Karpas-422 (cell line): ENCODE measurements at regions not wholly inside any gene's neighbourhood (a gene's known extent, or its start where the extent isn't known, plus 50 kb on each side); places are given as distances from the start of the nearest gene placed in this dataset.
"Not testable (repeated sequence)": the region's sequence is repeated elsewhere in the genome, so short reads cannot be mapped to it uniquely, and the experiment has no call there.

Experiments
- DNase-seq: peaks from one replicate; pipeline ENCODE4 v3.0.0-alpha.2; 2015
- H2AFZ ChIP-seq: fragments of 200-600 bp; sonication (generic); 2 replicates; pipeline ENCODE4 v1.6.1; 2014; ENCODE audit warnings: antibody characterized with exemption, low read length, mixed read lengths
- H3K27ac ChIP-seq: fragments of 200-600 bp; sonication (generic); 2 replicates; pipeline ENCODE4 v1.5.1; 2014; ENCODE audit warnings: mild to moderate bottlenecking, low read length, moderate library complexity
- H3K27me3 ChIP-seq: fragments of 200-600 bp; sonication (generic); 2 replicates; pipeline ENCODE4 v1.6.1; 2014; ENCODE audit warnings: low read length, mixed read lengths
- H3K36me3 ChIP-seq: fragments of 200-600 bp; sonication (generic); 2 replicates; pipeline ENCODE4 v1.6.1; 2014; ENCODE audit warnings: low read length, mixed read lengths; ENCODE audit not compliant: insufficient read depth
- H3K4me1 ChIP-seq: fragments of 200-600 bp; sonication (generic); 2 replicates; pipeline ENCODE4 v1.6.1; 2014; ENCODE audit warnings: mild to moderate bottlenecking, low read length, mixed read lengths
- H3K4me2 ChIP-seq: fragments of 200-600 bp; sonication (generic); 2 replicates; pipeline ENCODE4 v1.6.1; 2014; ENCODE audit warnings: low read length, low read depth, mild to moderate bottlenecking; ENCODE audit not compliant: poor library complexity, severe bottlenecking
- H3K4me3 ChIP-seq: fragments of 200-600 bp; sonication (generic); 2 replicates; pipeline ENCODE4 v1.5.1; 2014; ENCODE audit warnings: mild to moderate bottlenecking, antibody characterized with exemption, low read length, mixed read lengths
- H3K79me2 ChIP-seq: fragments of 200-600 bp; sonication (generic); 2 replicates; pipeline ENCODE4 v1.6.1; 2014; ENCODE audit warnings: mild to moderate bottlenecking, low read length, mixed read lengths
- H3K9ac ChIP-seq: fragments of 200-600 bp; sonication (generic); 2 replicates; pipeline ENCODE4 v1.6.0; 2014; ENCODE audit warnings: low read length
- H3K9me2 ChIP-seq: fragments of 200-600 bp; sonication (generic), shearing (Covaris generic); replicated peaks from 2 replicates; pipeline ENCODE4 v1.6.0; 2014; ENCODE audit warnings: mild to moderate bottlenecking, low read length, moderate library complexity; ENCODE audit not compliant: insufficient read depth
- H3K9me3 ChIP-seq: fragments of 300-700, 200-600 bp; sonication (generic); 2 replicates; pipeline ENCODE4 v1.6.1; 2014; ENCODE audit warnings: low read length, mixed read lengths
- H4K20me1 ChIP-seq: fragments of 200-600 bp; sonication (generic); 2 replicates; pipeline ENCODE4 v1.6.1; 2014; ENCODE audit warnings: mild to moderate bottlenecking, antibody characterized with exemption, low read length, low read depth; ENCODE audit not compliant: insufficient read depth

DNA sequence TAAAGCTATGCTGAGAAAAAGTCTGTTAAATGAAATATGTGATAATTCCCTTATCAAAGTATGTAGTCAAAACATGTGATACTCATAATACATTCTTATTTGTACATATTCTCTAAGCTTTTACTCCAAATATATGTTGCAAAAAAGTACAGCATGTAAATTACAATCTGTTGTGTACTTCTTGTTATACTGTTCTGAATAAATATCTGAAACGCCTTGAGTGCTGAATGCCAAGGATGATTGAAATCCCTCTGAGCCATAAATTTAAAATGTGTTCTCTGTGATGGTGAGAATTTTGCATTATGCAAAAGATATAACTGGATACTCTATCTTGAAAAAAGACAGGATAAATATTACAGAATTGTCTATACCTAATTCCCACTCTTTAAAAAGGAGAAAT, 1128.0 kb downstream of the STPG2 start:
- no peak overlapping the region for H3K27ac ChIP-seq
- H3K27me3 ChIP-seq = no peaks in the 10 kb centered on the region
- H3K4me2 ChIP-seq = no peak overlapping the region
- H4K20me1 ChIP-seq = no peaks in the 10 kb centered on the region
- H2AFZ ChIP-seq = no peak overlapping the region
- H3K9me2 ChIP-seq = no peaks in the 10 kb centered on the region
- no peaks in the 10 kb centered on the region for H3K4me1 ChIP-seq
- H3K79me2 ChIP-seq = no peaks in the 10 kb centered on the region
- no peak for DNase-seq
- H3K36me3 ChIP-seq = no peaks in the 10 kb centered on the region
- H3K4me3 ChIP-seq = no peak overlapping the region
- H3K9ac ChIP-seq = no peak overlapping the region
- peaks cover 24% of the 10 kb centered on the region; the same call in 1 of the 2 replicates for H3K9me3 ChIP-seq

DNA sequence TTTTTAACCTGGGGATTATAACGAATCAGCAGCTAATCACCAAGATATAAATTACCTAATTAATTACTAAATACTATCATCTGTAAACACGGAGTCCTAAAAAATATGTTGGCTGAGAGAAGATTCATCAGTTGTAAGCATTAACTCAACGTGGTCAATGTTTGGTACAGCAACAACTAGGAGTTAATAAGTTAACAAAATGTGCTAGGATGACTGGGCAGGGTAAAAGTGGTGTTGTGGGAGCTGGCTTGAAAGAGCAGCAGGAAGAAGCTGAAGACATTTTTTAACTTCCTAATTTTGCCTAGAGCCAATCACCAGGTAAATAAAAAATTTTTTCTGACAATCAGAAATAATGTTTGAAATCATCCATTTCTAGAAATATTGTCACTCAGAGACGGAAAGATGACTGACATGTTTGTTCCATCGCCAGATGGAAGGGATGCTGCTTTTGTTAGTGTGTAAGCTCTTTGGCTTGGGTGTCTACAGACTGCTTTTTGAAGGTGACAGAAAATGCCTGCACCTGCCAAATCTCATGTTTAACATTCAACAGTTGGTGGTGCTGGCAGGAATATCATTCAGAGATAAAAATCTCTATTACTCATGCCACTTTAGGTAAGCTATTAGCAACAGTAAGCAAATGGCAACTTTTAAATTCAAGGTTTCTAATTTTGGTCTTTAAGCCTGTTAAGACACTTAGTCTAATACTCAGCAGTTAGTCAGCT, 1126.9 kb downstream of the STPG2 start:
- H3K9ac ChIP-seq = no peak overlapping the region
- no peak overlapping the region for H3K4me2 ChIP-seq
- H3K27me3 ChIP-seq = no peaks in the 10 kb centered on the region
- DNase-seq = no peak
- H3K27ac ChIP-seq = no peak overlapping the region
- no peak overlapping the region for H3K4me3 ChIP-seq
- H2AFZ ChIP-seq = no peak overlapping the region
- H4K20me1 ChIP-seq = no peaks in the 10 kb centered on the region
- H3K79me2 ChIP-seq = no peaks in the 10 kb centered on the region
- peaks cover 16% of the 10 kb centered on the region; the same call in 1 of the 2 replicates for H3K9me3 ChIP-seq
- H3K9me2 ChIP-seq = no peaks in the 10 kb centered on the region
- H3K36me3 ChIP-seq = no peaks in the 10 kb centered on the region
- no peaks in the 10 kb centered on the region for H3K4me1 ChIP-seq

DNA sequence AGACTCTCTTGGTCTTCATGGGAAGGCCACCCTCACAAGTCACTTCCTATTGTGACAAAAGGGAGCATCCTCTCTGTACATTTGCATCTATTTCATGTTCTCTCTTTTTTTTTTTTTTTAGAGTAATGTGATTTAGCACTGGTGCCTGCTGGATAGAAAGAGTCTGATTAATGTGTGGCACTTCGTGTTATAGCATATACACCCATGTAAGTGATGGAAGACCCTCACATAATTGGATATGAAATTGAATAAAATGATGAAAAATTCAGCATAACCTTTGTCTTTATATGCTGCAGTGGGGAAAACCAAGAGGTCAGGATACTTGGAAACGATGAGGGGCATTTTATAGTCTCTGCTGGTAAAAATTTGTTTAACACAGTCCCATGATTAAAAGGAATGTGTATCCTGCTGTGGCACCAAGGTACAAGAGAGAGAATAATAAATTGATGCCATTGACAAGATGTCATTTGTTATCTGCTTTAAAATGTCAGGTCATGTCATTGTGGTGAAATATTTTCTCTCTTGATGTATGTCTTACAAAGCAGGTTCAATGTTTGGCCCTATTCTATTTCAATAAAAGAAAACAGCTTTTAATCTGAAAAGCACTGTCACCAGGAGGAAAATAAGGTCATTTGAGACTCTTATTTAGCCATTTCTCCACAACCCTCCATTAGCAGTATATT, 1115.4 kb downstream of the STPG2 start:
- Histone ChIP-seq H3K79me2 (no peaks in the 10 kb centered on the region), H3K4me1 (no peaks in the 10 kb centered on the region), H3K4me3 (no peak overlapping the region), H3K9ac (no peak overlapping the region), H2AFZ (no peak overlapping the region), H3K4me2 (no peak overlapping the region), H3K27ac (no peak overlapping the region), H3K27me3 (no peaks in the 10 kb centered on the region), H4K20me1 (no peaks in the 10 kb centered on the region), H3K36me3 (no peaks in the 10 kb centered on the region), H3K9me3 (peaks cover 20% of the 10 kb centered on the region), H3K9me2 (no peaks in the 10 kb centered on the region)
- DNase-seq = no peak

DNA sequence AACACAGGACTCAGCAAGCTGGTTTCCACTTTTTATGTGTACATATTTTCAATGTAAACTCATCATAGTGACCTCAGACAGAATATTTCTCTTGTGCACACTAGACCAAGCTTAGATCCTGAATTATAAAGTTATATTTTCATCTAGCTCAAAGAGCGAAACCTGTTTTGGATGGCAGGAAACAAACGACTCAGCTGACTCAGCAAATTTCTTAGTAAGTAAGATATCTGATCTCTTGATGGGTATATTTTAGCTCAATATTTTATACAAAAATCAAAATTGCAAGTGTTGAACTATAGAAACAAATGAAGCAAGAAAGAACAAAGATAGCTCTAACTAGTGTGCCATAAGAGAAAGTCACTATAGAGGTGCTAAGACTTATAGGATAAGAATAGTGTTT, 1114.5 kb downstream of the STPG2 start:
- Histone ChIP-seq H3K27me3 (no peaks in the 10 kb centered on the region), H3K4me2 (no peak overlapping the region), H3K9me2 (no peaks in the 10 kb centered on the region), H2AFZ (no peak overlapping the region), H3K27ac (no peak overlapping the region), H3K4me3 (no peak overlapping the region), H3K79me2 (no peaks in the 10 kb centered on the region), H3K9ac (no peak overlapping the region), H3K36me3 (no peaks in the 10 kb centered on the region), H4K20me1 (no peaks in the 10 kb centered on the region), H3K9me3 (peaks cover 23% of the 10 kb centered on the region), H3K4me1 (no peaks in the 10 kb centered on the region)
- DNase-seq = no peak

DNA sequence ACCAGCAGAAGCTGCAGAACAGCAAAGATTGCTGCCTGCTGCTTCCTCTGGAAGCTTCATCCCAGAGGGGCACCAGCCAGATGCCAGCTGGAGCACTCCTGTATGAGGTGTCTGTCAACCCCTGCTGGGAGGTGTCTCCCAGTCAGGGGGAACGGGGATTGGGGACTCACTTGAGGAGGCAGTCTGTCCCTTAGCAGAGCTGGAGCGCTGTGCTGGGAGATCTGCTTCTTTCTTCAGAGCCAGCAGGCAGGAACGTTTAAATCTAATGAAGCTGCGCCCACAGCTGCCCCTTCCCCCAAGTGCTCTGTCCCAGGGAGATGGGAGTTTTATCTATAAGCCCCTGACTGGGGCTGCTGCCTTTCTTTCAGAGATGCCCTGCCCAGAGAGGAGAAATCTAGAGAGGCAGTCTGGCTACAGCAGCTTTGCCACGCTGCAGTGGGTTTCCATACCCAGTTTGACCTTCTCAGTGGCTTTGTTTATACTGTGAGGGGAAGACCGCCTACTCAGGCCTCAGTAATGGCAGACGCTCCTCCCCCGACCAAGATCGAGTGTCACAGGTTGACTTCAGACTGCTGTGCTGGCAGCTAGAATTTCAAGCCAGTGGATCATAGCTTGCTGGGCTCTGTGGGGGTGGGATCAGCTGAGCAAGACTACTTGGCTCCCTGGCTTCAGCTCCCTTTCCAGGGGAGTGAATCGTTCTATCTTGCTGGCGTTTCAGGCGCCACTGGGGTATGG, 1105.7 kb downstream of the STPG2 start:
- H3K4me2 ChIP-seq, H3K79me2 ChIP-seq, H3K27me3 ChIP-seq, H3K4me3 ChIP-seq, H3K9ac ChIP-seq, H4K20me1 ChIP-seq, H3K9me3 ChIP-seq, H2AFZ ChIP-seq, DNase-seq, H3K27ac ChIP-seq, H3K36me3 ChIP-seq, H3K9me2 ChIP-seq, H3K4me1 ChIP-seq: not testable (repeated sequence)

DNA sequence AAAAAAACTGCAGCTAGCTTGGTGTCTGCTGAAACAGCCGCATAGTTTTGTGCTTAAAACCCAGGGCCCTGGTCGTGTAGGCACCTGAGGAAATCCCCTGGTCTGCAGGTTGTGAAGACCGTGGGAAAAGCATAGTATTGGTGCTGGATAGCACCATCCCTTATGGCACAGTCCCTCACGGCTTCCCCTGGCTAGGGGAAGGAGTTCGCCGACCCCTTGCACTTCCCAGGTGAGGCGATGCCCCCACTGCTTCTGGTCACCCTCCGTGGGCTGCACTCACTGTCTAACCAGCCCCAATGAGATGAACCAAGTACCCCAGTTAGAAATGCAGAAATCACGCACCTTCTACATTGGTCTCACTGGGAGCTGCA, 1105.1 kb downstream of the STPG2 start:
- Histone ChIP-seq H3K4me3 (no peak overlapping the region), H3K79me2 (no peaks in the 10 kb centered on the region), H3K9me2 (no peaks in the 10 kb centered on the region), H3K27me3 (no peaks in the 10 kb centered on the region), H3K36me3 (no peaks in the 10 kb centered on the region), H3K4me1 (no peaks in the 10 kb centered on the region), H4K20me1 (no peaks in the 10 kb centered on the region), H2AFZ (no peak overlapping the region), H3K4me2 (no peak overlapping the region), H3K27ac (no peak overlapping the region), H3K9me3 (peaks cover 6% of the 10 kb centered on the region), H3K9ac (no peak overlapping the region)
- no peak for DNase-seq

DNA sequence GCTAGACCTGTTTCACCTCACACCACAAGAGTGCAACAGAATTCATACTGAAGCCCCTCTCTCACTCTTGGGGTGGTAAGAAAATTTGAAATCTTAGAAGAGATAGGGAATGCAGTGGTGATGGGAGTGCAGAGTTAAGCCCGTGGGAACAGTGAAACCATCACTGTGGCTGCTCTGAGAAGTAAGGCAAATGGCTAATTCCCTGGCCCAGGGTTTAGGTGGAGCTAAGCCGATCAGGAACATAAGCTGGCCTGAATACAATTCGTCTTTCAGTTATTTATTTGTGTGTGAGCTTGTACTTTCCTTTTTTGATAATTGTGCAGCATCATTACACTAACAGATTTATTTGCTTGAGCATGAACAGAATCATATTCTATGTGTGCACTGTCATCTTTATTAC, 1070.6 kb downstream of the STPG2 start:
- Histone ChIP-seq H3K4me3 (no peak overlapping the region), H4K20me1 (no peaks in the 10 kb centered on the region), H3K36me3 (no peaks in the 10 kb centered on the region), H3K27me3 (no peaks in the 10 kb centered on the region), H3K4me1 (no peaks in the 10 kb centered on the region), H3K9me3 (peaks cover 10% of the 10 kb centered on the region), H3K9ac (no peak overlapping the region), H3K79me2 (no peaks in the 10 kb centered on the region), H3K9me2 (no peaks in the 10 kb centered on the region), H3K27ac (no peak overlapping the region), H3K4me2 (no peak overlapping the region), H2AFZ (no peak overlapping the region)
- DNase-seq = no peak

DNA sequence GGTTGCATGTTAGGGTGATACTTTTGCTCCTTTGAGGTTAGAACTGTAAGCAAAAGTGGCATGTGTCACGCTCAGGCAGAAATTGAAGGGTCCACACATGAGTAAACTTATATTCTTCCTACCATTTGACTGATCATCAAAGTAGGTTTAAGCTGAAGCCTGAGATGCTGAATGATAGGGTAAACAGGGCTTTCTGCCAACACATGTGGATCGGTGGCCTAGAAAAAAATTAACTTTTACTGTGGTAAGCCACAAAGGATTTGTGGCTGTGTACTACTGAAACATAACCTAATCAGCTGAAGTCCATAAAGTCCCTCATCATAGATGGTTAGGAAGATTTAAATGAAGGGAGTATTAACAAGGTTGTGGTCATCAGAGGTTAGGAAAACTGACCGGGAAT, 1070.1 kb downstream of the STPG2 start:
- H3K4me1 ChIP-seq = no peaks in the 10 kb centered on the region
- peaks cover 9% of the 10 kb centered on the region for H3K9me3 ChIP-seq
- H3K36me3 ChIP-seq = no peaks in the 10 kb centered on the region
- H3K27me3 ChIP-seq = no peaks in the 10 kb centered on the region
- H3K4me3 ChIP-seq = no peak overlapping the region
- no peak overlapping the region for H2AFZ ChIP-seq
- DNase-seq = no peak
- no peak overlapping the region for H3K27ac ChIP-seq
- H3K4me2 ChIP-seq = no peak overlapping the region
- no peaks in the 10 kb centered on the region for H3K79me2 ChIP-seq
- no peak overlapping the region for H3K9ac ChIP-seq
- H4K20me1 ChIP-seq = no peaks in the 10 kb centered on the region
- H3K9me2 ChIP-seq = no peaks in the 10 kb centered on the region
